Erythroblast (primary cell): ENCODE measurements at regions not wholly inside any gene's neighbourhood (a gene's known extent, or its start where the extent isn't known, plus 50 kb on each side); places are given as distances from the start of the nearest gene placed in this dataset.

Experiments
- GATA1 ChIP-seq: IDR thresholded peaks from 2 replicates; pipeline ENCODE4 v1.6.1; 2011; ENCODE audit warnings: low read depth, mild to moderate bottlenecking, control low read depth, low read length, moderate library complexity
- POLR2A ChIP-seq: IDR thresholded peaks from 2 replicates; pipeline ENCODE4 v1.6.1; 2011; ENCODE audit warnings: mild to moderate bottlenecking, low read length

DNA sequence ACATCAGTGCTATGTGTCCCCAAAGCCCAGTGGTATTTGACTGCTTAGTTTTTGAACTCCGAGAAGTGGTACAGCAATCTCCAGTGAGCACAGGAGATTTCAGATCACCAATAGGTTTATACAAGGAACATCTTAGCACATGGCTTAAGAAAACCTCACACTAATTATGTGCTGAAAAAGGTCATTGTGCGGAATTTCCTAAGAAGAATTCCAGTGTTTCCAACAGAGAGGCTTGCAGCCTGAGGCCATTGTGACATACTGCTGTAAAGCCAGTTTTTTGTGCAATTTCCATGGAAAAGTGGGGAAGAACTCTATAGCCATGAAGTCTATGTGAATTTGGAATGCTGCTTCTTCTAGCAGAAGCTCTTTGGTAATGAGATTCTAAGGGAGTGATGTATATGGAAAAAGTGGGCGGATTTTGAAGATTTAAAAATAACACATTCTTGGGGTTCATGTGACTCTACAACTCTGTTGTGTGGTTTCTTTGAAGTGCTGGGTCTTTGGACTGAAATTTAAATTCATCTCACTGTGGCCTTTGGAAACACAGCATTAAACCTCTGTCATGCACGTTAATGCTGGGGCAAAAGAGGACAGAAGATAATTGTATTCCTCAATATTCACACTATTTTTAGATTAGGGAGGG, 110.5 kb upstream of the CD180 start:
- TF ChIP-seq POLR2A (no peak), GATA1 (no peak)
